HG02678 (cell line): ENCODE measurements at regions not wholly inside any gene's neighbourhood (a gene's known extent, or its start where the extent isn't known, plus 50 kb on each side); places are given as distances from the start of the nearest gene placed in this dataset.
"Not testable (repeated sequence)": the region's sequence is repeated elsewhere in the genome, so short reads cannot be mapped to it uniquely, and the experiment has no call there.

Source experiments
- ATAC-seq: cut with Tn5 transposase; IDR thresholded peaks from one replicate; pipeline ENCODE4 v1.9.1; 2021; ENCODE audit warnings: mild to moderate bottlenecking, moderate library complexity; ENCODE audit not compliant: unreplicated experiment

DNA sequence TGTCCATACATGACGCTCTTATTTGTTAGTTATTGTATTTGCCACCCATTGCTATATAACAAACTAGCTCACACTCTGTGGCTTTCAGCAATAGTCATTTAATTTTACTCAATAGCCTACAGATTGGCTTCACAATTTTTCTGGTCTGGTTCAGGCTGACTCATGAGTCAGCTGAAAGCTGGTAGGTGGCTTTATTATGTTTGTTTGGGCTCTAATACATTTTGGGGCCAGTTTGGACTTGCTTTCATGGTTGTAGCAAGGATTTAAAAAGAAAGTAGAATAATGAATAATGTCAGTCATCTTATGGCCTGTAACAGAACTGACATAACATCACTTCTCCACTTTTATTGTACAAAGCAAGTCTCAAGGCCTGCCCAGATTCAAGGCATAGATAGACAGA lies 338.7 kb downstream of the LRRIQ3 start:
- ATAC-seq = no peak

GRCh38 chr1:73854527-73854926 lies 343.4 kb downstream of the LRRIQ3 start:
- no peak for ATAC-seq

GRCh38 chr1:73842436-73842835 lies 355.5 kb downstream of the LRRIQ3 start:
- ATAC-seq = no peak

DNA sequence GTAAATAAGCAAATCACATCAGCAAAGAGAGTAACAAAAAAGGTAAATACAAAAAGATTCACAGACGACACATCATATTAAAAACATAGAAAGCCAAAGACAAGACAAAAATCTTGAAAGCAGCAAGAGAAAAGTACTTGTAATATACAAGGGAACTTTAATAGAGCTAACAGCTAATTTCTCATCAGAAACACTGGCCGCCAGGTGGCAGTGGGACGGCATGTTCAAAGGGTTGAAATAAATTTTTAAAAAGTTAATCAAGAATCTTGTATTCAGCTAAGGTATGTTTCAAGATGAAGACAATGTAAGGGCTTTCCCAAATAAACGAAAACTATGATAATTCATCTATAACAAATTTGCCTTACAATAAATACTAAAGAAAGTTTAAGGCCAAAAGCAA lies 358.1 kb downstream of the LRRIQ3 start:
- ATAC-seq = no peak

- no peak for ATAC-seq
Observed at GRCh38 chr1:73832276-73833181, 365.4 kb downstream of the LRRIQ3 start.

GRCh38 chr1:73827283-73827682 lies 370.7 kb downstream of the LRRIQ3 start:
- not testable (repeated sequence) for ATAC-seq

- ATAC-seq = no peak
Observed at GRCh38 chr1:73824065-73824464, 373.9 kb downstream of the LRRIQ3 start.

- peak; percentile 78 for ATAC-seq
Observed at GRCh38 chr1:73821520-73821919, 376.5 kb downstream of the LRRIQ3 start.

- no peak for ATAC-seq
Observed at GRCh38 chr1:73820843-73821242, 377.1 kb downstream of the LRRIQ3 start.

DNA sequence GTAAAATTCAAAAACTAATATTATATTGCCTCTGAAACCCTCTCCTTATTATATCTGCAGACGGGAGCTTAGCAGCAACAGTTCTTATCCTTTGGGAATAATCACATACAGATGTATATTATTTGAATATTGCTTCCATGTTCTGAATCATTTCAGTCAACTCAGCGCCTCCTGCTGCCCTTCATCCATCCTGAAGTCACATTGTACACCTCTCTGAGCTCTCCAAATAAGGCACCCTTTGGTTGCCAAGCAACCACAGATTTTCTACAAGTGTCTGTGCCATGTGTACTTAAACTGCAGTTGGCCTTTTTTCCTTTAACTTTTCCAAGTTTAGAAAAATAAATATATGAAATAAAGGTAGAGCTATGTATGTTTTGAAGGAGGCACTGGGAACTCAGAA lies 384.3 kb downstream of the LRRIQ3 start:
- no peak for ATAC-seq

DNA sequence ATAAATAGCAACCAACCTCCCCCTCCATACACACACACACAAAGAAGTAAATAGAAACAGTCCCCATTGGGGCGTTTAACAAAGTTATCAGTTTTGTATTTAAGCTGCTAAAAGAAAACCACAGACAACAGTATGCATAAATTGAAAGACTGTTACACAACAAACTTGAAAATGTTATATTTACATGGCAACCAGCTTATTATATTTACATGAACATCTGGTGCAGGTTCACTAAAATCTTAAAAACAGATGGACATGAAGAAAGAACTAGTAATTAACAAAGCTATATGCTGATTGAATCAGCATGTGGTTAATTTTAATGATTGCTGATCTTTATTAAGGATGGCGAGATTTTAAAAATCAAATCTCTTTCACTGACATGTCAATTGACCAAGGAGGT lies 384.7 kb downstream of the LRRIQ3 start:
- no peak for ATAC-seq

DNA sequence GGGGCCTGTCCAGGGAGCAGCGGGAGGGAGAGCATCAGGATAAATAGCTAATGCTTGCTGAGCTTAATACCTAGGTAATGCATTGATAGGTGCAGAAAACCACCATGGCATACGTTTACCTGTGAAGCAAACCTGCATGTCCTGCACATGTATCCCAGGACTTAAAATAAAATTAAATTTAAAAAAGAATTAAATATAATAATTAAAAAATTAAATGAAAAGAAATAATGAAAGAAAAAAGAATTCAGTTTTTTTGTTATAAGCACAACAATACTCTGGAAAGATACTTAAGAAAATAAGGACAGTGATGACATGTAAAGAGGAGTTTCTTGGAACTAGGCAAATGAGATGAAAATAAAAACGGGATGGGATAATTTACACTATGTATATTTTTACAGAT lies 386.2 kb downstream of the LRRIQ3 start:
- no peak for ATAC-seq

- ATAC-seq = no peak
Observed at GRCh38 chr1:73804935-73805334, 393.0 kb downstream of the LRRIQ3 start.

DNA sequence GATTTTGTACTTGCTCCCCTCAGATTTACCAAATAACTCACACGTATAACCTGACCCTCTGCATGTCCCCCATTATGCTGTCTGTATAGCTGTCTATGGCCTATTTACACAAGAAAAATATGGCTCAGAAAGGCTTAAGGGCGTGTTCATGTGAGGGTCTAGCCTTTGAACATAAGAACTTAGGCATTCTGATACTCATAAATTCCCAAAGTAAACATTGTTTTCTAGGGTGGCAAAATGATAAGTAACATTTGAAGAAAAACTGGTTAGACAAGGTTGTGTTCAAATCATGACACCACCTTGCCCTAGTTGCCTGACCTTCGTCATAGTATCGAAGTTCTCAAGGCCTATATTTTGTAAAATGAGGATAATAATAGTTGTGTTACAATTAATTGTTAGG lies 394.6 kb downstream of the LRRIQ3 start:
- ATAC-seq = no peak

DNA sequence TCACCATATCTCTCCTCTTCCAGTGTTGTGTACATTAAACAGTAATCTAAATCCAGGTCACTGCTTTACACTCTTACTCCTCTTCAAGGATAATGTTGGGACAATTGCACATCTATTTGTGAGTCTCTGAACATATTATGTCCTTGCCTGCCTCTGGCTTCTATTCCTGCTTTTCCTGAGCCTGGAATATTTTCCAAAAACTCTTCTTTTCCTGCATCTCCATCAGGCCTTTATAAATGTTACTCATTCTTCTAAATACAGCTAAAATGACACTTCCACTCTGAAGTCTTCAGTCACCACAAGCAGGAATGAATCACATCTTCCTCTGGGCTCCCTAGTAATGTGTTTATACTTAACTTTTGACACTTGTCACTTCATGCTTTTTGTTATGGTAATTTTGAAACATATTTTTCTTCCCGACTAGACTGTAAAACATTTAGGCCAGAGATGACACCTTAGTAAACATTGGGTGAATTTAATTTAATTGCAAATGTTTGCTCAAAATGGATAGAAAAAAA lies 396.0 kb downstream of the LRRIQ3 start:
- ATAC-seq = no peak

GRCh38 chr1:73800376-73800775 lies 397.6 kb downstream of the LRRIQ3 start:
- no peak for ATAC-seq

GRCh38 chr1:73789965-73790364 lies 408.0 kb downstream of the LRRIQ3 start:
- no peak for ATAC-seq

- no peak for ATAC-seq
Observed at GRCh38 chr1:73784026-73784425, 413.9 kb downstream of the LRRIQ3 start.

DNA sequence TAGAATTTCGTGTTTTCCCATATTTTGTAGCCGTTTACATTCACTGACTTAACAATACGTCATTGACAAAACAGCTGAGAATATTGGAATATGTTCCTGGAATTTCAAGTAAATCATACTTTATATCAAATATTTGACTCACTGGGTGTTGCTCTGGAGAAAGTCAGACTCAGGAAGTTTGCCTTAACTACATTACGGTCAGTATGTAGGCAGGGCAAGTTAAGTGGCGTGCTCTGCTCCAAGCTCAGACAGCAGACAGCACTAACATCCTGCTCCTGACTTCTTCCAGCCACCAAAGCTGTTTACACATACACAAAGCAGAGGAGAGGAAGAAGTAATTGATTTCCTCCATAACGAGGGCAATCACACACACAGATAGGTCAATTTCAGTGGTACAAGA lies 414.6 kb downstream of the LRRIQ3 start:
- ATAC-seq = no peak

- ATAC-seq = no peak
Observed at GRCh38 chr1:73782901-73783300, 415.1 kb downstream of the LRRIQ3 start.

DNA sequence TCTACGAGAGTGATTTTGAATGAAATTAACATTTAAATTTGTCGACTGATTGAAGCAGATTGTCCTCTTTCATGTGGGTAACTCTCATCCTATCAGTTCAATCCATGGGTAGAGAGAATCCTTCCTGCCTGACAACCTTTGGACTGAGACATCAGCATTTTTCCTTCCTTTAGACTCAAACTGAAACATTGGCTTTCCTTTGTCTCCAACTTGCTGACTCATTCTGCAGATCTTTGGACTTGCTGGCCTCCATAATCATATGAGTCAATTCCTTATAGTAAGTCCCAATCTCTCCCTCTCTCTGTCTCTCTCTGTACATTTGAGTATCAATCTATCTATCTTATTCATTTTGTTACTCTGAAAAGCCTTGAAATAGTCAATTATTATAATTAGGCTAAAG lies 416.7 kb downstream of the LRRIQ3 start:
- ATAC-seq = no peak

GRCh38 chr1:73778471-73778870 lies 419.5 kb downstream of the LRRIQ3 start:
- ATAC-seq = no peak

GRCh38 chr1:73775896-73776295 lies 422.1 kb downstream of the LRRIQ3 start:
- ATAC-seq = no peak
